ENCODE measurements at regions not wholly inside any gene's neighbourhood (a gene's known extent, or its start where the extent isn't known, plus 50 kb on each side); places are given as distances from the start of the nearest gene placed in this dataset.
"Not testable (repeated sequence)": the region's sequence is repeated elsewhere in the genome, so short reads cannot be mapped to it uniquely, and the experiment has no call there.

GRCh38 chr10:11667756-11668155 lies 56.3 kb upstream of the USP6NL start:
- no peak for DNase-seq (ENCODE audit: low spot score)

- DNase-seq (ENCODE audit: low spot score), result no peak
Observed at GRCh38 chr10:11663763-11664555, 52.5 kb upstream of the USP6NL start.

DNA sequence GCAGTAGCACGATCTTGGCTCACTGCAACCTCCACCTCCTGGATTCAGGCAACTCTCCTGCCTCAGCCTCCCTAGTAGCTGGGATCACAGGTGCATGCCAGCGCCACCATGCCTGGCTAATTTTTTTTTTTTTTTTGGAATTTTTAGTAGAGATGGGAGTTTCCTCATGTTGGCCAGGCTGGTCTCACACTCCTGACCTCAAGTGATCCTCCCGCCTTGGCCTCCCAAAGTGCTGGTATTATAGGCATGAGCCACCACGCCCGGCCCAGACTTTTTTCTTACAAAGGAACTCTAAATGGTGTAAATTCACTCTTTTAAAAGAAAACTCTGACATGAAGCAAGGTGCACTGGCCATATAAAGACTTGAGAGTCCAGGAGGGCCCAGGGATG lies 51.7 kb upstream of the USP6NL start:
- not testable (repeated sequence) for DNase-seq (ENCODE audit: low spot score)

- DNase-seq (ENCODE audit: low spot score), result no peak
Observed at GRCh38 chr10:11661441-11661840, 50.0 kb upstream of the USP6NL start.

All from mucosa of gallbladder (tissue), 1 donor.